Esophagus squamous epithelium (tissue), 5 donors: ENCODE measurements at regions not wholly inside any gene's neighbourhood (a gene's known extent, or its start where the extent isn't known, plus 50 kb on each side); places are given as distances from the start of the nearest gene placed in this dataset.

Experiments
- DNase-seq: peaks from one replicate; lab custom pipeline; 2025; lab: John Stamatoyannopoulos, UW
- H3K27ac ChIP-seq, 4 donors: fragments of 200-600 bp; sonication (generic); one replicate each; pipeline ENCODE4 v1.5.1; 2016 to 2019; ENCODE audit warnings: mild to moderate bottlenecking in 1 of 4
- H3K27me3 ChIP-seq, 4 donors: fragments of 200-600 bp; sonication (generic); 1 replicate in 3 of 4; 2 replicates in 1 of 4; pipeline versions ENCODE4 v1.5.1 to v1.6.0; 2017 to 2021; ENCODE audit warnings: antibody characterized with exemption in 1 of 4
- H3K36me3 ChIP-seq, 3 donors: fragments of 200-600 bp; sonication (generic); one replicate each; pipeline ENCODE4 v1.5.1; 2016 to 2019
- H3K4me1 ChIP-seq, 3 donors: fragments of 200-600 bp; sonication (generic); one replicate each; pipeline ENCODE4 v1.5.1; 2017 to 2019
- H3K4me3 ChIP-seq, 4 donors: fragments of 200-600 bp; sonication (generic); 1 replicate in 3 of 4; 2 replicates in 1 of 4; pipeline ENCODE4 v1.5.1; 2016 to 2019; ENCODE audit warnings: mild to moderate bottlenecking in 2 of 4, moderate library complexity in 1 of 4
- H3K9me3 ChIP-seq, 3 donors: fragments of 200-600 bp; sonication (generic); one replicate each; pipeline ENCODE4 v1.5.1; 2016 to 2019
- POLR2A ChIP-seq, 4 donors: fragments of 450-650 bp; IDR thresholded peaks; one replicate each; pipeline ENCODE4 v1.6.1; 2017; ENCODE audit warnings: antibody characterized with exemption in 4 of 4, mild to moderate bottlenecking in 4 of 4, moderate library complexity in 3 of 4
- whole genome bisulfite sequencing, 2 donors: methylation state at CpG; one replicate each; pipeline ENCODE4 v1.1.5; 2018; 5-methylcytosine and 5-hydroxymethylcytosine counted together
- intact Hi-C: fragments of 100-400 bp; cut with DNase I; formaldehyde crosslinking; loops from one replicate; pipeline ENCODE4 v1.15.0; 2022
- TF ChIP-seq, protein P1 (sequence below), 6 experiments: fragments of 450-650 bp in 4 of 6; fragments of 200-600 bp in 2 of 6; sonication (generic) in 2 of 6; IDR thresholded peaks; one replicate each; pipeline ENCODE4 v1.5.1; 2016 to 2019; ENCODE audit warnings: antibody characterized with exemption in 6 of 6, mild to moderate bottlenecking in 4 of 6, moderate library complexity in 4 of 6
- donor health status: DM: yes; HTN: yes; CAD: no.

GRCh38 chr3:168495932-168496331 is 400.2 kb upstream of the GOLIM4 start:
- WGBS, 2 donors = 69 to 74% methylated on average over 2 of the region's 2 CpGs
- intact Hi-C loops = no loop called here

DNA sequence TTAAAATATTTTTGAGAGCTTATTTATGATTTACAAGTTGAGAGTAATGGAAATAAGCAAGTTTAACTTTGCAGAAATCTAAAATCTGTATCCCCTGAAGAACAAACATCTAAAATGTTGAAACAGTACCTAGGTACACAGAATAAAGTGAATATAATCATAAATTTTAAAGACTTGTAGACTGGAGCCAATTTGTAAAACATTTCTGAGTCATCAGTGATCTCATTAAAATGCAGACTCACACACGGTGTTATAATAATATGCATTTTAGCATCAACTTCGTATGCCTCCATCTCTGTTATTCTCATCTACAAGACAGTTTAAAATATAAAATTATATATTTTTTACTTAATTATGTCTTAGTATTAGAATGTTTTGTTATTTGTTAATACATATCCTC is 399.5 kb upstream of the GOLIM4 start:
- H3K4me1 ChIP-seq = no peaks in the 10 kb centered on the region
- DNase-seq = no peak
- H3K36me3 ChIP-seq = no peaks in the 10 kb centered on the region
- H3K27ac ChIP-seq = no peak overlapping the region
- TF ChIP-seq, protein P1, sequence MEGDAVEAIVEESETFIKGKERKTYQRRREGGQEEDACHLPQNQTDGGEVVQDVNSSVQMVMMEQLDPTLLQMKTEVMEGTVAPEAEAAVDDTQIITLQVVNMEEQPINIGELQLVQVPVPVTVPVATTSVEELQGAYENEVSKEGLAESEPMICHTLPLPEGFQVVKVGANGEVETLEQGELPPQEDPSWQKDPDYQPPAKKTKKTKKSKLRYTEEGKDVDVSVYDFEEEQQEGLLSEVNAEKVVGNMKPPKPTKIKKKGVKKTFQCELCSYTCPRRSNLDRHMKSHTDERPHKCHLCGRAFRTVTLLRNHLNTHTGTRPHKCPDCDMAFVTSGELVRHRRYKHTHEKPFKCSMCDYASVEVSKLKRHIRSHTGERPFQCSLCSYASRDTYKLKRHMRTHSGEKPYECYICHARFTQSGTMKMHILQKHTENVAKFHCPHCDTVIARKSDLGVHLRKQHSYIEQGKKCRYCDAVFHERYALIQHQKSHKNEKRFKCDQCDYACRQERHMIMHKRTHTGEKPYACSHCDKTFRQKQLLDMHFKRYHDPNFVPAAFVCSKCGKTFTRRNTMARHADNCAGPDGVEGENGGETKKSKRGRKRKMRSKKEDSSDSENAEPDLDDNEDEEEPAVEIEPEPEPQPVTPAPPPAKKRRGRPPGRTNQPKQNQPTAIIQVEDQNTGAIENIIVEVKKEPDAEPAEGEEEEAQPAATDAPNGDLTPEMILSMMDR (IDR thresholded peaks at IDR 0.05) = no peak
- TF ChIP-seq POLR2A (IDR thresholded peaks at IDR 0.05) = no peak
- H3K9me3 ChIP-seq = no peaks in the 10 kb centered on the region
- intact Hi-C loops = no loop called here
- no peak overlapping the region for H3K4me3 ChIP-seq
- WGBS, 2 donors = 39 to 50% methylated on average over 2 of the region's 2 CpGs
- no peaks in the 10 kb centered on the region for H3K27me3 ChIP-seq

More at GRCh38 chr3:168495932-168496331, 400.2 kb upstream of the GOLIM4 start:
- TF ChIP-seq, protein P1 (IDR thresholded peaks at IDR 0.05) = no peak
- no peak for TF ChIP-seq POLR2A (IDR thresholded peaks at IDR 0.05)
- Histone ChIP-seq H3K4me3 (no peak overlapping the region), H3K36me3 (no peaks in the 10 kb centered on the region), H3K27ac (no peak overlapping the region), H3K4me1 (no peaks in the 10 kb centered on the region), H3K9me3 (no peaks in the 10 kb centered on the region), H3K27me3 (no peaks in the 10 kb centered on the region)
- no peak for DNase-seq

- intact Hi-C loops = no loop called here
- TF ChIP-seq, protein P1 (IDR thresholded peaks at IDR 0.05) = no peak
- no peak for TF ChIP-seq POLR2A (IDR thresholded peaks at IDR 0.05)
These were observed 397.9 kb upstream of the GOLIM4 start for GRCh38 chr3:168493412-168494205.

GRCh38 chr3:168490981-168491380 is 395.3 kb upstream of the GOLIM4 start:
- Histone ChIP-seq H3K27me3 (no peaks in the 10 kb centered on the region), H3K4me3 (no peak overlapping the region), H3K27ac (no peak overlapping the region), H3K9me3 (no peaks in the 10 kb centered on the region), H3K36me3 (no peaks in the 10 kb centered on the region), H3K4me1 (no peaks in the 10 kb centered on the region)
- TF ChIP-seq, protein P1 (IDR thresholded peaks at IDR 0.05) = no peak
- TF ChIP-seq POLR2A (IDR thresholded peaks at IDR 0.05) = no peak
- intact Hi-C loops = no loop called here
- no peak for DNase-seq
- 60 to 83% methylated on average over 1 of the region's 1 CpG for WGBS, 2 donors

More at GRCh38 chr3:168493412-168494205, 397.9 kb upstream of the GOLIM4 start:
- DNase-seq = no peak
- Histone ChIP-seq H3K9me3 (no peaks in the 10 kb centered on the region), H3K4me3 (no peak overlapping the region), H3K4me1 (no peaks in the 10 kb centered on the region), H3K36me3 (no peaks in the 10 kb centered on the region), H3K27ac (no peak overlapping the region), H3K27me3 (no peaks in the 10 kb centered on the region)

- TF ChIP-seq, protein P1 (IDR thresholded peaks at IDR 0.05) = no peak
- TF ChIP-seq POLR2A (IDR thresholded peaks at IDR 0.05) = no peak
- Histone ChIP-seq H3K27me3 (no peaks in the 10 kb centered on the region), H3K9me3 (no peaks in the 10 kb centered on the region), H3K4me3 (no peak overlapping the region), H3K36me3 (no peaks in the 10 kb centered on the region), H3K27ac (no peak overlapping the region), H3K4me1 (no peaks in the 10 kb centered on the region)
- no peak for DNase-seq
- intact Hi-C loops = no loop called here
These were observed 393.6 kb upstream of the GOLIM4 start for GRCh38 chr3:168489301-168489700.
